Loucy (cell line): ENCODE measurements at regions not wholly inside any gene's neighbourhood (a gene's known extent, or its start where the extent isn't known, plus 50 kb on each side); places are given as distances from the start of the nearest gene placed in this dataset.

ENCODE experiments used
- H2AFZ ChIP-seq: fragments of 200-600 bp; sonication (generic); 2 replicates; pipeline ENCODE4 v1.6.0; 2016; ENCODE audit warnings: antibody characterized with exemption, mild to moderate bottlenecking, low read length, moderate library complexity
- H3F3A ChIP-seq: fragments of 200-600 bp; 2 replicates; pipeline ENCODE4 v1.6.0; 2016; ENCODE audit warnings: antibody characterized with exemption, low read depth, mild to moderate bottlenecking
- H3K27me3 ChIP-seq: fragments of 200-600 bp; sonication (generic); 2 replicates; pipeline ENCODE4 v1.6.1; 2014; ENCODE audit warnings: low read length, mild to moderate bottlenecking; ENCODE audit not compliant: insufficient read depth, poor library complexity, severe bottlenecking
- H3K36me3 ChIP-seq: fragments of 200-600 bp; sonication (generic); 2 replicates; pipeline ENCODE4 v1.6.1; 2016; ENCODE audit warnings: low read length; ENCODE audit not compliant: insufficient read depth
- H3K4me1 ChIP-seq: fragments of 200-600 bp; sonication (generic); 2 replicates; pipeline ENCODE4 v1.5.1; 2014; ENCODE audit warnings: low read length, mild to moderate bottlenecking; ENCODE audit not compliant: insufficient read depth, poor library complexity, severe bottlenecking
- H3K4me2 ChIP-seq: fragments of 200-600 bp; sonication (generic); 2 replicates; pipeline ENCODE4 v1.6.0; 2014; ENCODE audit warnings: antibody characterized with exemption, low read length, low read depth, mild to moderate bottlenecking; ENCODE audit not compliant: poor library complexity, severe bottlenecking
- H3K4me3 ChIP-seq: fragments of 200-600 bp; sonication (generic); 2 replicates; pipeline ENCODE4 v1.5.1; 2014; ENCODE audit warnings: low read length, mild to moderate bottlenecking, mixed read lengths; ENCODE audit not compliant: poor library complexity, severe bottlenecking
- H3K79me2 ChIP-seq: fragments of 200-600 bp; sonication (generic); 2 replicates; pipeline ENCODE4 v1.6.1; 2014; ENCODE audit warnings: low read length; ENCODE audit not compliant: insufficient read depth
- H3K9ac ChIP-seq: fragments of 200-600 bp; sonication (generic); 2 replicates; pipeline ENCODE4 v1.6.0; 2014; ENCODE audit warnings: mild to moderate bottlenecking, low read depth, low read length, moderate library complexity; ENCODE audit not compliant: poor library complexity, severe bottlenecking
- H3K9me2 ChIP-seq: fragments of 200-600 bp; sonication (generic); replicated peaks from 2 replicates; pipeline ENCODE4 v1.6.1; 2016; ENCODE audit warnings: low read depth, low read length, mixed read lengths
- H3K9me3 ChIP-seq: fragments of 200-600 bp; sonication (generic); 2 replicates; pipeline ENCODE4 v1.6.1; 2014; ENCODE audit warnings: mild to moderate bottlenecking, antibody characterized with exemption, low read length, low read depth; ENCODE audit not compliant: insufficient read depth
- H4K20me1 ChIP-seq: fragments of 200-600 bp; sonication (generic); 2 replicates; pipeline ENCODE4 v1.6.0; 2014; ENCODE audit warnings: antibody characterized with exemption, low read length, mild to moderate bottlenecking; ENCODE audit not compliant: insufficient read depth, poor library complexity, severe bottlenecking
- CTCF ChIP-seq: fragments of 200-600 bp; sonication (generic); conservative IDR thresholded peaks from 2 replicates; pipeline ENCODE4 v1.5.1; 2014; ENCODE audit warnings: mild to moderate bottlenecking, antibody characterized with exemption, low read length
- EZH2phosphoT487 ChIP-seq: fragments of 200-600 bp; IDR thresholded peaks from 2 replicates; pipeline ENCODE4 v1.6.1; 2018; ENCODE audit warnings: antibody characterized with exemption, mild to moderate bottlenecking, moderate library complexity, borderline replicate concordance

- Histone ChIP-seq H3K36me3 (no peaks in the 10 kb centered on the region), H3K9me3 (no peaks in the 10 kb centered on the region), H3K4me3 (no peak overlapping the region), H3K27me3 (no peaks in the 10 kb centered on the region), H4K20me1 (no peaks in the 10 kb centered on the region), H3K4me2 (no peak overlapping the region), H3K4me1 (no peaks in the 10 kb centered on the region), H3K79me2 (no peaks in the 10 kb centered on the region), H3F3A (no peaks in the 10 kb centered on the region), H2AFZ (no peak overlapping the region), H3K9me2 (no peaks in the 10 kb centered on the region), H3K9ac (no peak overlapping the region)
- TF ChIP-seq EZH2phosphoT487 = no peak
- TF ChIP-seq CTCF = no peak
Observed at GRCh38 chr5:31000287-31000686, 193.2 kb upstream of the CDH6 start.

- Histone ChIP-seq H3K9me2 (no peaks in the 10 kb centered on the region), H3K4me3 (no peak overlapping the region), H3K4me2 (no peak overlapping the region), H3K9me3 (no peaks in the 10 kb centered on the region), H4K20me1 (no peaks in the 10 kb centered on the region), H3F3A (no peaks in the 10 kb centered on the region), H3K36me3 (no peaks in the 10 kb centered on the region), H3K79me2 (no peaks in the 10 kb centered on the region), H3K9ac (no peak overlapping the region), H3K4me1 (no peaks in the 10 kb centered on the region), H2AFZ (no peak overlapping the region), H3K27me3 (no peaks in the 10 kb centered on the region)
- no peak for TF ChIP-seq CTCF
- no peak for TF ChIP-seq EZH2phosphoT487
Observed at GRCh38 chr5:30997681-30998080, 195.8 kb upstream of the CDH6 start.

GRCh38 chr5:30994902-30995301 lies 198.6 kb upstream of the CDH6 start:
- no peak overlapping the region for H3K4me3 ChIP-seq
- no peaks in the 10 kb centered on the region for H3F3A ChIP-seq
- TF ChIP-seq EZH2phosphoT487 (no peak), CTCF (no peak)
- H3K9me3 ChIP-seq = no peaks in the 10 kb centered on the region
- no peak overlapping the region for H3K4me2 ChIP-seq
- no peak overlapping the region for H2AFZ ChIP-seq
- H3K4me1 ChIP-seq = no peaks in the 10 kb centered on the region
- no peak overlapping the region for H3K9ac ChIP-seq
- no peaks in the 10 kb centered on the region for H3K27me3 ChIP-seq
- H3K79me2 ChIP-seq = no peaks in the 10 kb centered on the region
- H3K9me2 ChIP-seq = no peaks in the 10 kb centered on the region
- H3K36me3 ChIP-seq = no peaks in the 10 kb centered on the region
- no peaks in the 10 kb centered on the region for H4K20me1 ChIP-seq
